GDM1 (cell line): ENCODE measurements at regions not wholly inside any gene's neighbourhood (a gene's known extent, or its start where the extent isn't known, plus 50 kb on each side); places are given as distances from the start of the nearest gene placed in this dataset.

ENCODE experiments used
- DNase-seq: peaks from one replicate; lab custom pipeline; 2025; lab: John Stamatoyannopoulos, UW

DNA sequence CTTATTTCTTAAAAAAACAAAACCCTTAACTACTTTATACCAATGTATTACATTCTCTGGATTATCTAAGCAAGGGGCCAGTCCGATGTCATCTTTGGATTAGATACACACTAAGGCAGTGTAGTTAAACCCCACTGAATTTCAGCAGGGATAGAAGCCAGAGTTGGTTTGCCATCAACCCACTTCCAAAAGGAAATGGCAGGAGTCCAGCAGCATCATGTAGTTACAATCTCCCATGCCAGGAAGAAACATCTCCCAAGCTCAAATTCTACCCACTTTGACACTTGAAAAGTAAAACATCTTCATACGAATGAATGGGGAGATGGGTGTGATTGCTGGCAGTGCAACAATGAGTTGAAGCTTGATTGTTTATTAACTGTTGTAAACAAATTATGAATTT is 203.5 kb upstream of the PLXNC1 start:
- no peak for DNase-seq

DNA sequence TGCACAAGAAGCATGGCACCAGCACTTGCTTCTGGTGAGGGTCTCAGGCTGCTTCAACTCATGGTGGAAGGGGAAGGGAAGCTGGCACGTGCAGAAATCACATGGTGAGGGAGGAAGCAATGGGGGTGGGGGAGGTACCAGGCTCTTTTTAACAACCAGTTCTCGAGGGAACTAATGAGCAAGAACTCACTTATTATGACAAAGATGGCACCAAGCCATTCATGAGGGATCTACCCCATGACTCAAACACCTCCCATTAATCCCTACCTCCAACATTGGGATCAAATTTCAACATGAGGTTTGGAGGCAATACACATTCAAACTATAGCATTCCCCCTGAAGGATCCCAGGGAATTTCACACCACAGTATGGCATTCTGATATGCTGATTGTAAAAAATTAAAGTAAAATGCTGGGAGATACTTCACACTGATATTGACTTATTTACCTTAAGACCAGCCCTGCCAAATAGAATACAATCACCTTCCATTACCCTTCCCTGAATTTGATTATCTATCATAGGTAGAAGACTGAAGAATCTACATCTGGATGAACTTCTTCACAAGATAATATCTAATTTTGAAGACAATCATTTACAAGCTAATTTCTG is 201.7 kb upstream of the PLXNC1 start:
- no peak for DNase-seq

DNA sequence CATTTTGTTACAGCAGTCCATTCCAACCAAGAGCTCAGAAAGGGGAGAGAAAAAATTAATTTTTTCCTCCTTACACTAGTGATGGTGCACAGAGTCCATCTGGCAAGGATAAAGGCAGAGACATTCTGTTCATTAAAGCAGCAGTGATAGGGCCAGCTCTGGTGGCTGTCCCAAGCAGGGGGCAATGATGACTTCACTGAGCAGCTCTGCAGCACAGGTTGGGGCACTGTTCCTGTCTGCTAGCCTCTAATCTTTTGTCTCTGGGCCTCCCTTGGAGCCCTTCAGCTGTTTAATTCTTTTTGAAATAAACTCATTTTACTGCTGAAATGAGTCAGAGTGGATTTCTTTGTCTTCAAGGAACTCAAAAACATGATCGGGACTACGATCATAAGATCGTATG is 200.9 kb upstream of the PLXNC1 start:
- DNase-seq: no peak

DNA sequence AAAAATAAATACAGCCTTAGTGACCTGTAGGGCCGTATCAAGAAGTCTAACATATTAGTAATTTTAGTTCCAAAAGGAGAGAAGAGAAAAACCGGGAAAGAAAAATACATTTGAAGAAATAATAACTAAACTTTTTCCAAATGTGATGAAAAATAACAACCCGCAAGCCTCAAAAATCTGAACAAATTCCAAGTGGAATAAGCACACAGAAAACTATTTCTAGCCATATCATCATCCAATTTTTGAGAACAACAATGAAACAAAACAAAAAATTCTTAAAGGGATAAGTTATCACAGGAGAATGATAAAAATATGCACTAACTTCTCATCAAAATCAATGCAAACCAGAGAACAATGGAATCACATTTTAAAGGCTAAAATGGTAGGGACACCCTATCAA is 198.1 kb upstream of the PLXNC1 start:
- no peak for DNase-seq

DNA sequence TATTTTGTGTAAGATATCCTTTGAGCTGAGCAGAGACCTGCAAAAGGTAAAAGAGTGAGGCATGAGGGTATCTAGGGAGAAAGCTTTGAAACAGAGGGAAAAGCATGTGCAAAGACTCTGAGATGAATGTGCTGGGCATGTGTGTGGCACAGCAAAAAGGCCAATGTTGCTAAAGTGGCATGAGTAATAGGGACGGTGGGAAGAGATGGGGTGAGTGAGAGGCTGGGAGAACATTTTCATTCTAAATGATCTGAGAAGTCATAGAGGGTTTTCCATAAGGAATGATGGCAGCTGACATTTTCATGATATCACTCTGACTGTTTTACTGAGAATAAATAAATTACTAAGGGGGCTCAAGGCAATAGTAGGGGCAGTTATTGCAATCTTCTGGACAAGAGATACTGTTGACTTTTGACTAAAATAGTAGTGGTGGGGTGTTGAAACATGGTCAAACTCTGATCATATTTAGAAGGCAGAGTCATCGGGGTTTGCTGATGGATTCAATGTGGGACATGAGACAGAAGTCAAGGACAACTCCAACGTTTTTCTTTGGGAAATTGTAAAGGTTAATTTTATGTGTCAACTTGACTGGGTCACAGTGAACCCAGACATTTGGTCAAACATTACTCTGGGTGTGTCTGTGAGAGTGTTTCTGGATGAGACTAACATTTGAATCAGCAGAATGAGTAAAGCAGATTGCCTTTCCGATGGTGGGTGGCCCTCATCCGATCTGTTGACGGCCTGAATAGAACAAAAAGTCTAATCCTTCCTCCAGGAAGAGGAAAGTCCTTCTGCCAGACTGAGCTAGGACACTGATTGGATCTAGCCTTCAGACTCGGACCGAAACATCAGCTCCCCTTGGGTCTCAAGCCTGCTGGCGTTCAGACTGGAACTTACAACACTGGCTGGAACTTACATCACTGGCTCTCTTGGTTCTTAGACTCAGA is 193.9 kb upstream of the PLXNC1 start:
- no peak for DNase-seq

DNA sequence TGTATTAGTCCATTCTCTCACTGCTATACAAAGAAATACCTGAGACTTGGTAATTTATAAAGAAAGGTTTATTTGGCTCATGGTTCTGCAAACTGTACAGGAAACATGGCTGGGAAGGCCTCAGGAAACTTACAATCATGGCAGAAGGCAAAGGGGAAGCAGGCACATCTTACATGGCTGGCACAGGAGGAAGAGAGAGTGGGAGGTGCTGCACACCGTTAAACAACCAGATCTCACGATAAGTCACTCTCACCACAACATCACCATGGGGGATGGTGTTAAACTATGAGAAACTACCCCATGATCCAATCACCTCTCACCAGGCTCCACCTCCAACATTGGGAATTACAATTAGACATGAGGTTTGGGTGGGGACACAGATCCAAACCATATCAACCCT is 191.8 kb upstream of the PLXNC1 start:
- no peak for DNase-seq

DNA sequence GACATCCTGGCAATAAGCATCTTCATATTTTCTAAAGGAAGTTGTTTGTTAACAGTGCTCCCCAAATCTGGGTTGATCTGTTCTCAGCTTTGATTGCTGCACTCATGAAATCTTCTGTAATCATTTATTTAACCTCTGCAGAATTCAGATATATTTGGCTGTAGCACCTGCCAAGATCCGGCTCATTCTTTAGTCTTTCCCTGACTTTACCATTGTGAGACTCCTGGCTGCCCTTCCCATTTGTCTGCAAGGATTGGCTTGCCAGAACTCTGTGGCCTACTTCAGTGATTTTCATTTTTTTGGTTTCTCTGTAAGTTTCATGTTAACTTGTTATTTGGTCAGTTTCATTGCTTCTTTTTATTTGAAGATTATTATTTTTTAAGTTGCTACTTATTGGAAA is 191.2 kb upstream of the PLXNC1 start:
- DNase-seq: no peak

DNA sequence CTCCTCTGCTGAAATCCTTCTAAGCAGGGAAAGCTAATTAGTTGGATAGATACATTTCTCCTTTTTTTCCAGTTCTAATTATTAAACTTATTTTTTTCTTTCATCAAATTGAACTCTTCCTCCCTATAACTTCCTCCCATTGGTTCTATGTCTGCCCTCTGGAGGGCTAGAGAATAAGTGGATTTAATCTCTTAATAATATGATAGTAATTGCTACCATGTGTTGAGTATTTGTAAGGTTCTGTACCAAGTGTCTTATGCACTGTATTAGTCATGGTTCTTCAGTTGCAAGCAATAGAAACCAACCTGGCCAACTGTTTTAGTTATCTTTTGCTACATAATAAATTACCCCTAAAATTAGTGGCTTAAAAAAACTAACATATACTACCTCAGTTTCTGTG is 190.5 kb upstream of the PLXNC1 start:
- DNase-seq: no peak

DNA sequence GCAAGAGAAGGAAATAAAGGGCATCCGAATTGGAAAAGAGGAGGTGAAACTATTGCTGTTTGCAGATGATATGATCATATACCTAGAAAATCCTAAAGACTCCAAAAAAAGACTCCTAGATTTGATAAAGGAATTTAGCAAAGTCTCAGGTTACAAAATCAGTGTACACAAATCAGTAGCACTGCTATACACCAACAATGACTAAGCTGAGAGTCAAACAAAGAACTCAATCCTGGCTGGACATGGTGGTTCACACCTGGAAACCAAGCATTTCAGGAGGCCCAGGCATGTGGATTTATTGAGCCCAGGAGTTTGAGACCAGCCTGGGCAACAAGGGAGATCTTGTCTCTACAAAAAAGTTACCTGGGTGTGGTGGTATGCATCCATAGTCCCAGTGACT is 188.7 kb upstream of the PLXNC1 start:
- no peak for DNase-seq

DNA sequence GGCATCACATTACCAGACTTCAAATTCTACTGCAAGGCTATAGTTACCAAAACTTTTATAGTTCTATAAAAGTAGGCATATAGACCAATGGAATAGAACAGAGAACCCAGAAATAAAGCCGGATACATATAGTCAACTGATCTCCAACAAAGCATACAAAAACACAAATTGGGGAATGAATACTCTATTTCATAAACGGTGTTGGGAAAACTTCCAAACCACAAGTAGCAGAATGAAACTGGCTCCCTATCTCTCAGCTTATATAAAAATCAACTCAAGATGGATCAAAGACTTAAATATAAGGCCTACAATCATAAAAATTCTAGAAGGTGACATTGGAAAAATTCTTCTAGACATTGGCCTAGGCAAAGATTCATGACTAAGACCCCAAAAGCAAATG is 187.9 kb upstream of the PLXNC1 start:
- DNase-seq: no peak

DNA sequence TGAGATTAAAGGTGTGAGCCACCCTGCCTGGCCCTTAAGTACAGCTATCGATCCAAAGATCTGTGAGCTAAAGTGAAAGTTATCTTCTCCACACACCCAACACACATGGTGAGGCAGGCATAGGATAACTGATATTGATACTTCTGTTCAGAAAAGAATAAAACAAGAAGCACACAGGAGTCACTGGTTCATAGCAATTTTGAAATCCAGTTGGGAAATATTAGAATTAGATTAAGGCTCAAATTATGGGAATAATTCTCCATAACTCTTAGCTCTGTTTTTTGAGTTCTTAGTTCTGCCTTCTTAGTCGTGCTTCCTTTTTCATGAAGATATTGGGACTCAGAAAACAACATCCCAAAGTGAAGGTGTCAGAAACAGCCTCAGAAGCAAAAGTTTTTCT is 186.0 kb upstream of the PLXNC1 start:
- DNase-seq: no peak

DNA sequence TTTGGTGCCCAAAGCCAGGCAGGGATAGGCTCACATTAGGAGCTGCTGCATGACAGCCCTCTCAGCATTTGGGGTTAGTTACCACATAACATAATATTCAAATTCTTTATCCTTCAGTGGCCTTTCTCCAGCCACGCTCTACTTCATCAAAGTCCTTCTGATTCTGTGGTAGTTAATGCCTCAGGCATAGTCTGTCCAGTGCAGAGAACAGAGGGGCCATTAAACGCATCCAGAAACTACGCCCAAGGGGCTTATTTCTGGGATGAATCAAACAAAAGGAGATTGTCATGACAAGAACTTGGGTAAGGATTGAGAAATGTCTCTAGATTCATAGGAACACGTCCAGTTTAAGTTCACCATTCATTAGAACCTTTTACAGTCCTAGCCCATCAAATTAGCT is 183.4 kb upstream of the PLXNC1 start:
- DNase-seq: no peak

DNA sequence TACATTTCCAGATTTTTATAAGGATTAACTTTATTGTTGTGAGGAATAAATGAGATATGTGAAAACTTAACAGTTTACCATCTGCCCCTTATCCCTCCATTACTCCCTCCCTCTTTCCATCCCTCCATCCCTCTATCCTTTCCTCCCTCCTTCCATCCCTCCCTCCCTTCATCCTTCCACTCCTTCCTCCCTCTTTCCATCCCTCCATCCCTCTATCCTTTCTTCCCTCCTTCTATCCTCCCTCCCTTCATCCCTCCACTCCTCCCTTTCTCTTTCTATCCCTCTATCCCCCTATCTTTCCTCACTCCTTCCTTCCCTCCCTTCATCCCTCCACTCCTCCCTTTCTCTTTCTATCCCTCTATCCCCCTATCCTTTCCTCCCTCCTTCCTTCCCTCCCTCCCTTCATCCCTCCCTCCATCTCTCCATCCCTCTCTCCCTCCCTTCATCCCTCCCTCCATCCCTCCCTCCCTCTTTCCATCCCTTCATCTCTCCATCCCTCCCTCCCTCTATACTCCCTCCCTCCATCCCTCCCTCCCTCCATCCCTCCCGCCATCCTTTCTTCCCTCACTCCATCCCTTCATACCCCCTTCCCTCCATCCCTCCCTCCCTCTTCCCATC is 181.8 kb upstream of the PLXNC1 start:
- no peak for DNase-seq

DNA sequence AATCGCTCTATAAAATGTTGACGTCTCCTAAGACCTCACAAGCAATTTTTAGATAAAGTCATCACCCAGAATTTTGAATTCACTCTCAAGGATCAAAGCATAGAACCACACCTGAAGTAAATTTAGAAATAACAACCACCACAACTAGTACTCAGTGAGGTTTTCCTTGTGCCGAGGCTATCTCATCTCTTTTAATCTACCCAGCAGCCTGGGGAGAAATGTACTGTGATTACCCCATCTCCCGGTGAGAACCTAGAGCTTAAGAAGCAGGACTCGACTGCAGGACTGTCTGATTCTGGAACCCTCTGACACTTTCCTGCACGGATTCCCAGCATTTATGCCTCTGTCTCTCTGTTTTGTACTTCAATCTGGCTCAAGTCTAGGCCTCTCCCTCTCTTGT is 180.9 kb upstream of the PLXNC1 start:
- no peak for DNase-seq

DNA sequence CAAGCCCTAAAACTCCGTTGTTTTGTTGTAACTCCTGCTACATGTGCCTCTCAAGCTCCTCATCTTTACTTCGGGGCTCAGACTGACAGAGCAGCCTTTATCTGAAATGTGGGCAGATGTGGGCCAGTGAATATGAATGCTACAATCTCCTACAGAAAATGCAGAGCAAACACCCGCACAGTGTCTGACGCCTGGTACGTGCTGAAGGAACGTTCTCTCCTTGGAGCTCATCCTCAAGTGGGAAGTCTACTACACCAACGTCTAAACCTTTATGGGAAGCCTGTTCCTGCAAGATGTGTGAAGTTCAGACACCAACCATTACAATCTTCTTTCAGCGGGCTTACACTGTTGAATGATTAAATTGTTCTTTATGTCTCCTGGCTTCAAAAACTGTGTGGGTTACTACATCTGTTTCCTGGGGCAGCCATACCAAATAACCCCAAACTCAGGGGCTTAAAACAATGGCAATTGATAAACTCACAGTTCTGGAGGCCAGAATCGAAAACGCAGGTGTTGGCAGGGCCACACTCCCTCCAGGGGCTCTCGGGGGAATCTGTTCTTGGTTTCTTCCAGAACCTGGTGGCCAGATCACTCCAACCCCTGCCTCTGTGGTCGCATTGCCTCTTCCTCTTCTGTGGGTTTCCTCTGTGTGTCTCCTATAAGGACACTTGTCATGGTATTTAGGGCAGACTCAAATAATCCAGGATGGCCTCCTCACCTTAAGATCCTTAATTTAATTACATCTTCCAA is 179.7 kb upstream of the PLXNC1 start:
- DNase-seq: peak; percentile 7

DNA sequence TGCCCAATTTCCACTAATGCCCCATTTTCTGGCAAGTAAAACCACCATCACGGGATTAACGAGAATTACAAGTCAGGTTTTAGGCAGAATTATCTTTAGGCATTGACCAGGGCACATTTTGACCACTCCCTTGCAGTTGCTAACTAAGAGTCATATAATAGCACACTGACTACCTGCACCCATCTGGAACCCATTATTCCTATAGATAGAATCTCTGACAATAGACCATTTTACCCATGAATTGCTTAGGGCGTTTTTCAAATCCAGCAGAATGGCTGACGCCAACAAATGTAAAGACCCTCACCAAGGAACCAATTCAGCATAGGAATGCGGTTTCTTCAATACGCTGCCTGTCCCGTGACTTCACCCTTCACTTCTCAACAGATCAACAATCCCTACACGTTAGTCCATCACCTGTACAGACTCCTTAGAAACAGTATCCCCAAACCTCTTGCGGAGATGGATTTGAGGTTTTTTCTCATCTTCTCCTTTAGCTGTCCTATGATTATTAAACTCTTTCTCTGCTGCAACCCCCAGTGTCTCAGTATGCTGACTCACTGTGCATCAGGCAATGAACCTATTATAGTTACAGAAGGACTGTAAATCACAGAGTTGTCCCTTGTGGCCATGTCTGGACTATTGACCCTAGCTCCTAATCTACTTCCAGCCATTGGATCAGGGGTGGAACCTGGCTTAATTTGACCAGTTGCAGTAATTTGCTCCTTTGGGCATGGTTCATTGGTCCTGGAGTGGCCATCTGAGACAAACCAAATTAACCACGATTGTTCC is 177.3 kb upstream of the PLXNC1 start:
- DNase-seq: no peak

DNA sequence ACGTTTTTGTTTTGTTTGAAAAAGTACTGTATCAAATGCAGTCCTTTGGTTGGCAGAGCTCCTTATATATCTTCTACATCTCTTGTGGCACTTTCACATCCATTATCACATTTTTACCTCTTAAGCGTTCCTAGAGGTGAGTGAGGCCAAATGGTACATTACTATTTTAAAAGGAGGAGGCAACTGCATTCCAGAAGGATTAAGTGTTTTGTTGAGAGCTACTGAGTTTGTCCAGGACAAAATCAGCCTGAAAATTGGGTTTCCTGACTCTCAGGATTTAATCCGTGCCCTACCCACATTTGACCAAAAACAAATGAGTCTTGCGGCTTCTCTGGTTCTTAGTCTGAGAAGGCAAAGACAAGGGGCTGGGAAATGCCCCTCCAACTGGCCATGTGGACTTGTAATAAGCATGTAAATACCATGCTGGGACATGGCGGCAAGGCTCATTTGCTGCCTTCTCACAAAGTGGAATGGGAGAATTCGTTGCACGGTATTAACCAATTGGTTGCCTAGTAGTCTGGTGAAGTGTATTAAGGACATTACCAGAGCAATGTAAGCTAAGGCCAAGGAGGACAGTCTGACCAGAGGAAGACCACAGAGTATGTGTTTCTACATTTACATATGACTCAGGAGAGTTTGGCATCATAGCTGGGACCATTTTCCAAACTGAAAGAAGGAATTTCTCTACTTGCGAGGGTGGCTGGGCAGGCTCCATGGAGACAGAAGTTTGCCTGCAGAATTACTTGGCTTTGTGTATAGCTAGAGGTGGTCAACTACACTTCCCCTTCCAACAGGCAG is 175.8 kb upstream of the PLXNC1 start:
- DNase-seq: no peak

DNA sequence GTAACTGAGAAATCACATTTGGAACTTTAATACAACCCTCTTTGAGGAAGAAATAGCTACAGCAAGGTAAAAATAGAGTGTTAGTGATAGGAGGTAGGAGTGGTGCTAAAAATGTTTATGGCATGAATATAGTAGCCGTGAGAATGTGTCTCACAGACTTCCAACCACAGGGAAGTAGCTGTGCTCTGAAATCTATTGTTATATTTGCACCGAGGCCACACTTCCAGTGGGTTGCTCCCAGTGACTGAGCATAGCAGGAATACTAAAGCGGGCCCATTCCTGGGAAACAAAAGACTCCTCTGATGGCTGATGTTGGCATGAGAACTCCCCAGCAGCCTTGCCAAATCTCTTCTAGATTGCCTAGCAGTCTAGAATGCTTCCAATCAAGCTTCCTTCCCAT is 174.1 kb upstream of the PLXNC1 start:
- no peak for DNase-seq

DNA sequence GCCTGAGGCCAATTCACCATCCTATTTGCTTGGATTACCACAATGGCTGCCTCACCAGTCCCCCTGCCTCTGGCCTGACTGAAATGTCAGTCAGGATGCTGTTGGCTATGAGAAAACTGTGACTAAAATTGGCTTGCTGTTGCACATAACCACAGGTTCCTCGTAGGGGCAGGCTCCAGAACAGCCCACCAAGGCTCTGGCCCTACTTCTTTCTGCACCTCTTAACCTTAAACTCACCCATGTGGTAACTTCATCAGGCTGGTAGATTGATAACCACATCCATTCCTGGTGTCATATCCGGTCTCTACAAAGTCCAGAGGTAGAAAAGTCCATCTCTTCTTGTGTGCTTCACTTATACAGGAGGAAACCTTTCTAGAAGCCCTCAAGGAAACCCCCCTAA is 172.4 kb upstream of the PLXNC1 start:
- no peak for DNase-seq

DNA sequence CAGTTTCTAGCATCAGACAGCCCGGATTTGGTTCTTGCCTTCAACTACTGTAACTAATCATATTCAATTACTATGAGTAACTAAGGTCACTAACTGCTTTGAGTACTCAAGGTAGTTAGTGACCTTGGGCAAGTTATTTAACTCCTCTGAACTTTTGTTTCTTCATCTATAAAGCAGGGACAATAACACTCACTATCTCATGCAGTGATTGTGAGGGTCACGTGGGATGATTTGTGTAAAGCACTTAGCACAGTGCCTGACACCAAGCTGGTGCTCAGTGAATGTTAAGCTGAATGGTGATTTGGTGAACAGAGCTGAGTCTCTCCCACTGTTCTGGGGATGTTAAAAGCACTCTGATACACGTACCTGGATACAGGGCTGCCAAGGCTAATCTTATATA is 171.3 kb upstream of the PLXNC1 start:
- no peak for DNase-seq

DNA sequence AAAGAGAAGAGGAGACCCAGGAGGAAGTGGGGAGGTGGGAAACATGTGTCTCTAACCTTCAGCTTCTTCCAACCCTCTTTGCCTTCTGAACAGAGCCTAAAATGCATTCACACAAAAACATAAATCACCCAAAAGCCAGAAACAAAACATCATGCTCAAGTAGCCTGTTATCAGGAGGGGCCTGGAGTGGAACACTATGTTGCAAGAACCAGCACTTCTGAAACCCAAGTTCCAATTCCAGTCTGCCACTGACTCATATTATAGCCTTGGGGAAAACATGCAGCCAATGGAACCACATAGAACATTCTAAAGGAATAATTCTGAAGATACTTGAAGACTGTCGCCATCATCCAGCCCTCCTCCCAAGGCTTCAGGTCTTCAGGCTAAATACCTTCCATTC is 169.8 kb upstream of the PLXNC1 start:
- no peak for DNase-seq
